Activated CD8-positive, alpha-beta memory T cell treated with anti-CD3 and anti-CD28 coated beads, Interleukin-2, amount 50 U/mL, for 24 hours (primary cell): ENCODE measurements at regions not wholly inside any gene's neighbourhood (a gene's known extent, or its start where the extent isn't known, plus 50 kb on each side); places are given as distances from the start of the nearest gene placed in this dataset.

Experiments used
- DNase-seq: peaks from one replicate; pipeline ENCODE4 v3.0.0-alpha.2; 2020; ENCODE audit errors: extremely low read depth

DNA sequence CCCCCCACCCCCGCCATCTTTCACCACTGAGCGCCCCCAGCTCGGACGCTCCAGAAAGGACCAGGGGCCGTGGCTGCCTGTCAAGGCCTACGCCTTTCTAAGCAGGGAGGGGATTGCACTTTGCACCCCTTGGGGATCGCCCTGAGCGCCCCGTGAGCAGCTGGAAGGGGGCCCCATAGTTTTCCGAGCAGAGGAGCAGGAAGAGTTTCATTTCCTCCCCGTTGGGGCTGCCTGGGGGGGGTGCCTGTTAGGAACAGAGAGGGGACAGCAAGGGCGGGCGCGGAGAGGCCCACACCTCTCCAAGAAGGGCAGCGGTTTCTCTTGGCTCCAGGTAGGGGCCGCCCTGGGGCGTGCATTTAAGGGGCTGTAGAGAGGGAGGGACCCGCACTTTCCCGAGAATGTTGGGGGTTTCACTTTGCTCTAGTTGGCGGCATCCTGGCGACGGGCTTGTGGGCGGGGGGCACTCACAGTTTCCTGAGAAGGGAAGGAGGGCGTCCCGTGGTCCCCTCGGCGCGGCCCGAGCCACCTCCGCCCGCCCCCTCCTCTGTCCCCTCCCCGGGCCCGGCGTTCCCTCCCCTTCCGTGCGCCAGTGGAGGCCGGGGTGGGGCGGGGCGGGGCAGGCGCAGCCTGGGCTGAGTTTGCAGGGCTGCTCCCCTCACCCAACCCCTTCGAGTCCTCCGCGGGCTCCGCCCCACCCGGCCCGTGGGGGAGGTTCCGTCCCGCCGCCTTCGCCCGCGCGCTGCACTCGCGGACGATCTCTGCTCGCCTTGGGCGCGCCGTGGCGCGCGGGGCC lies 82.3 kb upstream of the CD99 start:
- DNase-seq: peak; percentile 70

DNA sequence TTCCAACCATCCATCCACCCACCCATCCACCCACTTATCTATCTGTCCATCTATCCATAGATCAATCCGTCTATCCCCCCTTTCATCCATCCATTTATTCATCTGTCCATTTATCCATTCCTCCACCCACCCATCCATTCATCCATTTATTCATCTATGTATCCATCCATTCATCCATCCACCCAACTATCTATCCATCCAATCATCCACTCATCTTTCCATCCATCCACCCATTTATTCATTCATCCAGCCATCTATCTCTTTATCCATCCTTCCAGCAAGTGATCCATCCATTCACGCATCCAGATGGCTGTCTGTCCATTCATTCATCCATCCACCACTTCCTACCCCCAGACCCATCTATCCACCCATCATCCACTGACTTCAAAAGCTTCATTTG lies 84.0 kb upstream of the CD99 start:
- no peak for DNase-seq

DNA sequence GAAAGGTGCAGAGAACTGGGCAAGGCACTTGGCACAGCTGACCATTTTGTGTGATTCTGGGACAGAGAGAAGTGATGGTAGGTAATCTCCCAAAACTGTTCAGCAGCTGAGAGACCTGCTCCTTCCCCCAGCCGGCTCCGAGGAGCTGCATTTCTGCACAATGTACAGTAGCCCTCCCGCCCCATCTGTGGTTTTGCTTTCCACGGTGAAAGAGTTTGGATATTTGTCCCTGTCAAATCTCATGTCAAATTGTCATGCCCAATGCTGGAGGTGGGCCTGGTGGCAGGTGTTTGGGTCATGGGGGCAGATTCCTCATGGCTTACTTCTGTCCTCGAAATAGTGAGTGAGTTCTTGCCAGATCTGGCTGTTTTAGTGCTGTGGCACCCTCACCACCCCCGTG lies 90.5 kb upstream of the CD99 start:
- no peak for DNase-seq

DNA sequence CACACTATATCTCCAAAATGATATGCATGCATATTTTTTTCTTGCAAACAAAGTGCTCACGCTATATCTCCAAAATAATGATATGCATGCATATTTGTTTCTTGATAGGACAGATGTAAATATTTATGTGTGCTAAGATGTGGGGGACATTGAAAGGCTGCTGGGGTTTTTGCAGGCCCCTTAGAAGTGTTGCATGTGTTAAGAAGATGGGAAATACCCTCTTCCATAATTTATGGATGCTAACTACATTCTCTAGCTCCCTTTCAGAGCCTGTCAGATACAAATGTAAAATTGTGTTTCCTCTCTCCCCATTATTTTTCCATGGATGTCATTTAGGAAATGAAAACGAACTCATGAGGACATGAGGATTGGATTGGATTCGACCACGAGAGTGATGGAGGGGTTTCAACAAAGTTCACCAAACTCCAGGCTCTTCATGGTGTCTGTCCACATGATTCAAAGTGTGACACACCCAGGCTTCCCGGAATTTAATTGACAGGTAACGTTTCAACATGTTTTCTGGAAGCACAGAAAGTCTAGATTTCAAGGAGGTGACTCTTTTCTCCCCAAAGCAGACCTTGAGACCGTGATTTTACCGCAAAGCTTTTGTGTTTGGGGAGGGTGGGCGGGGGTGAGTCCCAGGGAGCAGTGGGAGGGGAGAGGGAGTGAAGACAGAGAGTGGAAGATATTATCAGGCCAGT lies 94.4 kb upstream of the CD99 start:
- no peak for DNase-seq

DNA sequence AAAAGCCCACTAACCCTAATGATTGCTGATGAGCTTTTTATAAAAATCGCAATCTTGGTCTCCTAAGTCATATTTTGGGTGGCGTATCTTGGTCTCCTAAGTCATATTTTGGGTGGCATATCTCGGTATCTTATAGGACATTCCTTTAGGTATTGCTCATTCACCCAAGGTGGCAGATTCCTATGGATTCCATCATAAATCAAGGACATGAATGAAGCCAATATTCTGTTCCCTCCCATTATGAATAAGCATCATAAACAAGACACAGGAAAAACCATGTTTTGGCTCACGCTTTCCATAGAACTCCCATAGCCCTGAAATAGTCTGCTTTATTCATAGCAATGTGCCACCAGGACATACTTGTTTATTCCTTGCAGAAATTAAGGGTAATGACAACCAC lies 95.0 kb upstream of the CD99 start:
- no peak for DNase-seq

DNA sequence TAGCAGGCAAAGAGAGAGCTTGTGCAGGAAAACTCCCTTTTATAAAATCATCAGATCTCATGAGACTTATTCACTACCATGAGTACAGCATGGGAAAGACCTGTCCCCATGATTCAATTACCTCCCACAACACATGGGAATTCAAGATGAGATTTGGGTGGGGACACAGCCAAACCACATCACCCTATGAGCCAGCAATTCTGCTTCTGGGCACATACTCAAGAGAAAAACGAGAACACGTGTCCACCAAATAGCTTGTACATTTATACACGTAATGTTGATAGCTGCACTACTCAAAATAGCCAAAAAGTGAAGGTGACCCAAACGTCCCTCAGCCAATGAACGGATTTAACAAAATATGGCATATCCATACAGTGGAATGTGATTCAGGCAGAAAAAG lies 94.5 kb upstream of the DHRSX start:
- no peak for DNase-seq

DNA sequence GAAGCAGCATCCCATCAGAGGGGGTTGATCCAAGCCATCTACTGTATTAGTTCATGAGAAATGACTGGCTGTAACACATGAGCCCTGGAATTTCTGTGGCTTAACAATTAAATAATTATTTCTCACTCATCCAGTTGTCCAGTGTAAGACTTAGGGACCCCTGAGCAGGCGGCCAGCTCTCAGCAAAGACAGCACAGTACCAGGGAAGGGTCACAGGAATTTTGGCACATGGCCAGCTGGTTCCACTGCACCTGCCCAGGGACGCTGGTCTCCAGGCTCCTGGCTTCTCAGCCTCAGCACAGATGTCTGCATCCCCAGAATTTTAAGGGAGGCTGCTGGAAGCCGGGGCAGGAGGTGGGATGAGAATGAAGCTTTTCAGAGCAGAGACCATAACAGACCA lies 93.7 kb upstream of the DHRSX start:
- DNase-seq: no peak

DNA sequence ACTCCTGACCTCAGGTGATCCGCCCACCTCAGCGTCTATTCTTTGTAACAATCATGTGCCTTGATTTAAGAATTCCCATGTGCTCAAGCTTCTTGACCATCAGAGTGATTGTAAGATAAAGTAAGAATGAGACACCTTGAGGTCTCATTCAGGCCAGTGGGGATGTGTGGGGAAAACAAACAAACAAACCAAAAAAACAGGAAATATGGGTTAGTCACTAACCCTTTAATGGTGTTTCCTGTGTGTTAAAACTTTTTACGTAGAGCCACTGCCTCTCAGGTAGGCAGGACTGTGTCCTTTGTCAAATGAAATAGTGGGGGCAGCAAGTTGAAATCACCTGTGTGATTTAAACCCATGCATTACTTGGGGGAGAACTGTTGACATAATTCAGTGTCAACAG lies 91.5 kb upstream of the DHRSX start:
- DNase-seq: no peak

DNA sequence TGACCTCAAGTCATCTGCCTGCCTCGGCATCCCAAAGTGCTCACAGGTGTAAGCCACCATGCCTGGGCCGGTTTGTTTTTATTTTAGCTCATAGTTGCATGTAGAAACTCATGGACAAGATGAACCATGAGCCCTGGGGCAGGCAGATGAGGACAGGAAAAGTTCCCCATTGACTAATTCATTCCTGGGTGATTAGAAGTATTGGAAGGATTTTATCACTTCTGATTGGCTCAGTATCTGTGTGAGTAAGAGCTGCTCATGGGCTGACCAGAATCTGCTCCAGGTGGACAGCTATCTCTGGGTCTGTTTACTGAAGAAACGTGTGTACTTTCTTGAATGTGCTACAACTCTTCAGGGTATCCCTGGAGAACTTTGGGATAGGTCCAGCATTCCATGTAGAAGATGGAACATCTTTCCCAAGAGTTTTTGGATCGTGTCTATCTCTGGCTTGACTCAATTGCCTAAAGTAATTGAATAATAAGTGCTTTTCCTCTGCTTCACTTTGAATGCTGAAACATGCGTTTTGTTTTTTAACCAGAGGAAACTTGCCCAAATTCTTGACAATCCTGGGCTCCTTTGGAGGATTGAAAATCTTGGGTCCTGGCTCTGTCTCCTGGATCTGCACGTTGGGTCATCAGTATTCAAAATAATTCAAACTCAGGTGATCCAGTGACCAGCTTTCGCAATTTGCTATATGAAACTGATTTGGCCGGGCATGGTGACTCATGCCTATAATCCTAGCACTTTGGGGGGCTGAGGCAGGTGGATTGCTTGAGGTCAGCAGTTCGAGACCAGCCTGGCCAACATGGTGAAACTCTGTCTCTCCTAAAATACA lies 88.6 kb upstream of the DHRSX start:
- DNase-seq: no peak

DNA sequence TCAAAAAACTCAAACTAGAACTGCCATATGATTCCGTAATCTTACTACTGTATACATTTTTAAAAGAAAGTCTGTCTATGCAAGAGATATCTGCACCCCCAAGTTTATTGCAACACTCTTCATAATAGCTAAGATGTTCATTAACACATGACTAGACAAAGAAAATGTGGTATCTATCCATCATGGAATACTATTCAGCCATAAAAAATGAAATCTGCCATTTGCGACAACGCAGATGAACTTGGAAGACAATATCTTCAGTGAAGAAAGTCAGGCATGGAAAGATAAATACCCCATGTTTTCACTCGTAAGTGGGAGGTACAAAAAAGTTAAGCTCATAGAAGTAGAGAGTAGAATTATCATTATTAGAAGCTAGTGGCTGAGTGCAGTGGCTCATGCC lies 87.3 kb upstream of the DHRSX start:
- DNase-seq: no peak

DNA sequence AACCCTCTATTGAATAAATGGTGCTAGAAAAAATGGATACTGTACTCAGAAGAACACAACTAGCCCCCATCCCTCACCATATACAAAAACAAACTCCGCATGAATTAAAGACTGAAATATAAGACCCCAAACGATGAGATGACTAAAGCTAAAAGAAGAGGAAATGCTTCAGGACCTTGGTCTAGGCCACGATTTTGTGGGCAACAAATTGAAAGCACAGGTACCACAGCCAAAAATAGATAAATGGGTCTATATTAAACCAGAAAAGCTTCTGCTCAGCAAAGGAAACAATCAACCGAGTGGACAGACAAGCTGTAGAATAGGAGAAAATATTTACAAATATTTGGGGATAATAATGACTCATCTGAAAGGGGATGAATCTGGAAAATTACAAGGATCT lies 86.4 kb upstream of the DHRSX start:
- DNase-seq: no peak

DNA sequence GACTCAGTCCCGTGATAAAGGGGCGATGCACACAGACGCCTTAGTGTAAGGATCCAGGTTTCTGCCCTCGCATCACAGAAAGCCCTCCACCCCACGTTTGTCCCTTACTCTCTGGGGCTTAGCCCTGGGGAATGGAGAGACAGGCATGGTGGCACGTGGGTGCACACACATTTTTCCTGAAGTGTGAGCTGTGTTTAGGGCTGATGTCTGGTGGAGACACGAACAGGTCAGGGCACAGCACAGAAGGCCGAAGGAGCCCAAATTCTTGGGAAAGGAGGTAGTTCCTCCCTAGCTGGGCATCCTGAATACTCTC lies 84.3 kb upstream of the DHRSX start:
- no peak for DNase-seq

DNA sequence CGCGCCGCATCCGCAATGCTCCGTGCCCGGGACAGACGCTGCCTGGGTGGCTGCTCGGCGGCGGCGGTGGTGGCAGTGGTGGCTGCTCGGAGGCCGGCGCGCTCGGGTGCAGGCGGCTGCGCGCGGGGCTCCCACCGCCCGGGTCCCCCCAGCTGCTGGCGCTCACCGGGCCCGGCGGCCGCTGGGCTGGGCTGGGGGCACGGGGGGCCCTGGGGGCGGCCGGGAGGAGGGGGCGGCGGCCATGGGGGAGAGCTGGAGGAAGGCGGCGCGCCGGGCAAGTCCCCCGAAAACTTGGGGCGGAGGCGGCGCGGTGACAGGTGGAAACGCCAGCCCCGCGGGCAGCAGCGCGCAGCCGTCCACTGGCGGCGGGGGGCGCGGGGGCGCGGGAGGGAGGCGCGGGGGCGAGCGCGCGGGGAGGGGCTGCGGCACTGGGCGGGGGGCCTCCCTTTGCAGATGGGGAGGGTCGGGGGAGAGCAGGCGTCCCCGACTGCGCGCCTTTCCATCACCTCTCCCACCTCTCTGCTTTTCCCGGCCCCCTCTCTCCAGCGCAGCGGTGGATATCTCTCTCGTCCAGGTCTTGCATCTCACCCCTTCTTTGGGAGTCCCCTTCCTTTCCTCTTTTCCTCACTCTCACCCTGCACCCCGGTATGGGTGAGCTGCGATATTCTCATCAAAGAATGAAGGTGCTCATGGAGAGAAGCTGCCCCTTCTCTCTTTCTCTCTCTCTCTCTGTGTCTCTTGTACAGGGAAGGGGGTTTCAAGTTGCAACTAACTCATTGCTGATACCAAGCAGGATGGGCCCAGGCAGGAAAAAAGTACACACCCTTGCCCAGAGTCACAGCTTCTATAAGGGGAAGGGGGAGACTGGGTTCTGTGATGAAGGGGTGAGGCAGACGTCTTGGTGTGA lies 83.7 kb upstream of the DHRSX start:
- no peak for DNase-seq

DNA sequence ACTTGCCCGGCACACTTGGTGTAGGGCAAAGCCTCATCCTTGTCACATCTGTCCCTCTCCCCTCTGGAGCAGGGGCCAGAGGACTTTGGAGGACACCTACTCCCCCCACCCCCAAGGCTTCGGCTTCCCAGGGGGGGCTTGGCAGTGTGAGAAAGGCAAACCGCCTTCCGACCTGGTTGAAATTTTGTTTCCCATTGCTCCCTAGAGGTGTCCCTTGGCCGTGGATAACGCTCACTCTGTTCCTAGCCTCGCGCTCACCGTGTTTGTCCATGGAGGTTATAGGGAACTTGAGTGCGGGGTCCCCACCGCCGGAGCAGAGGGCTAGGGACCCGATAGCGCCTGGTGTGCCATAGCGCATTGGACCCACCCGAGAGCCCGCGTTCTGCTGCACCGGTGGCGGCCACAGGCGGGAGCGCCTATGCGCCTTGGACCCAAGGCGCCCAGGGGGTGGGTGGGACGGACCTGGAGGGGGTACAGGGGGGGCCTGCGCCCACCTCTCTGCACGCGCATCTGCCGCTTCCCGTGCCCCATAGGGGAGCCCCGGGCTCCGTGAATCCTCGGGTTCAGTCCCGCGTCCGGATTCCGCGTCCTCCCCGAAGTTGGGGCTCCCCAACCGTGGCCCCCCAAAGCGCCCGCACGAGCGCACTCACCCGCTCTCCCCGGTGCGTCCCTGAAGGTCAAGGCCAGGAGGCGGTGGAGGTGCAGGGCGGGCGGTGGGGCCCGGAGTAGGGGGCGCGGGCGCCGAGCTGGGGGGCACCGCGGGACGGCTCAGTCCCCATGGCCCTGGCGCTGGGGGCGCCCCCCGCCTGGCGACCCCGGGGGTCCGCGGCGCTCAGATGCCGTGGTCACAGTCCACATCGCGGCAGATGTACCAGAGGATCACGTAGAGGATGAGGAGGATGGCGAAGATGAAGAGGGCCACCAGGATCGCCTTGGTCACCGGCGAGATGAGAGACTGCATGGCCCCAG lies 82.7 kb upstream of the DHRSX start:
- no peak for DNase-seq

DNA sequence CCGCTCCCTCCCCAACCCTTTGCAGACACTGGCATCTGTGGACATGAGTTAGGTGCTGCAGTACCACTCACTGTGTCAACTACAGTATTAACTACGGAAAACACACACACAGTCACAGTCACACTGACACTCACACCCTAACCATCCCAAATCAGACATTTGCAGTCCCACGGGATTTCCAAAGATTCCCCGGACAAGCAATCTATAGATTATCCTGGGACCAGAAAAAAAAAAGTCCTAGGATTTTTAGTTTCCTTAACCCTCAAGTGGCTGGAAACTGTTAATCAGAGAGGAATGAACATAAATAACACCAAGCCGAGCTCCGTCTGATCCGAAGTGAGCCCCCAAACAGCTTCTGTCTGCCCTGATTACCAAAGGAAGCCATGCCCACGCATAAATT lies 81.9 kb upstream of the DHRSX start:
- no peak for DNase-seq

DNA sequence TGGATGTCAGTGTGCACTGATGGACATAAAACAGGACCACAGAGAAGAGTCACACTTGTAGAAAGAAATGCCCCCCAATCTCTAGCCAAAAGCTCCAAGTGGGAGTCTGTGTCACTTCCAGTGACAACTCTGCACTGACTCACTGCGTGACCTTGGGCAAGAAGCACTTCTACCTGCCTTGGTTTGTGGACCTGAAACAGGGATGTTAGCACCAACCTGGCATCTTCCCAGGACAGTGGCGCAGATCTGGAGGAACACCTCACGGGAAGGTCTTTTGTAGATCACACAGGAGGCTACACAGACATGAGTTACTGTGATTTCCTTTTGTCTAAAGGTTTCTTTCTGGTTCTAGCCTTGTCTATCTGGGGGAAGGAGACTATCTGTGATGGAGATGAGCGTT lies 80.5 kb upstream of the DHRSX start:
- DNase-seq: no peak

DNA sequence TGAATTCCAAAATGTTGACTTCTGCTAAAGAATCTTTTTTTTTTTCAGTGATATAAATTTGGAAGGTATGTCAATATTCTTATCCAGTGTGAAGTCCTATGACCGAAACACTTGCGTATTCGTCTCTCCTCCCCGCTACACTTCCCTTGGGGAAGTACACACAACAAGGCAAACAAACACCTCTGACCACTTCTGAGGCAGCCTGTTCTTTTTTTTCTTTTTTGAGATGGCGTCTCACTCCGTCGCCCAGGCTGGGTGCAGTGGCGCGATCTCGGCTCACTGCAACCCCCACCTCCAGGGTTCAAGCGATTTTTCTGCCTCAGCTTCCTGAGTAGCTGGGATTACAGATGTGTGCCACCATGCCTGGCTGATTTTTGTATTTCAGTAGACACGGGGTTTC lies 78.1 kb upstream of the DHRSX start:
- DNase-seq: no peak

DNA sequence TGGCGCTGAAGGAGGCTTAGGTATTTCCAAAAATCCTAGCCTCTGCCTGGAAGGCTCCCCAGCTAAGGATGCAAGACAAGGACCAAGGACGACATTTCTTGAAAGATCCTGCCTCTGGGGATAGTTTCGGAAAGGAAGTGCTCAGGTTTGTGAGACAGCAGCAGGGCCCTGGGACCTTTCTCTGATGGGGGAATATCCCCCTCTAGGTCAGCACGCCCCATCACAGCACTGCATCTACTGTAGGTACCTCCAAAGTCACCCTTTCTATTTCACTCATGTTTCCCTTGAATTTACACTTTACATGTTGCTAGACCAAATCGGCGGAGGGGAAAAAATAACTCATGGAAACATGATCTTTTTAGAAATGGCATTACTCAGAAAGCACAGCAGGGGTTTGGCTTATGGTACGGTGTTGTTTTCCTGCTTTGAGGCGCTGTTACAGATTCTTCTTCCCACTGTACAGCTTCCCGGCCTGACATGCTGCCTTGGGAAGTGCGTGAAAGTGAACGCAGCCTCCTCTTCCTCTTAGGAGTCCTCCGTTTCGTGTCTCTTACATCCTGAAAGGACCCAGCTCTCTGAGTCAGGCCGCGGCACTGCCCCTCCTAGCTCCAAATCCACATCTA lies 77.2 kb upstream of the DHRSX start:
- no peak for DNase-seq

DNA sequence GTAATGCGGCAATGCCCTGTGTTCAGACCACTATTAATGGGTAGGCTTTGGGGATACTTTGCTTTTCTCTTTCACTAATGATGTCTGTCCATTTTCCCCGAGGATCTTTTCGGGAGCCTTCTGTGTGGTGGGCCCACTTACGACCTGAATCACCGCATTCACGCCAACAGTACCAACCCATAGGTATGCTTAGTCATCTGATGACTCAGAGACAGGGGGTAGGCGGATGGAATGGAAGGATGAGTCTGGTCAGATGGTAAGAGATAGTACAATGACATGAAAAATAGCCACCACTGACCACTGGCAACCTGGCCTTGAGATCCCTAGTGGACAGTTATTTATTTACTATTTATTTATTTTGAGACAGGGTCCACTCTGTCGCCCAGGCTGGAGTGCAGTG lies 76.0 kb upstream of the DHRSX start:
- no peak for DNase-seq

DNA sequence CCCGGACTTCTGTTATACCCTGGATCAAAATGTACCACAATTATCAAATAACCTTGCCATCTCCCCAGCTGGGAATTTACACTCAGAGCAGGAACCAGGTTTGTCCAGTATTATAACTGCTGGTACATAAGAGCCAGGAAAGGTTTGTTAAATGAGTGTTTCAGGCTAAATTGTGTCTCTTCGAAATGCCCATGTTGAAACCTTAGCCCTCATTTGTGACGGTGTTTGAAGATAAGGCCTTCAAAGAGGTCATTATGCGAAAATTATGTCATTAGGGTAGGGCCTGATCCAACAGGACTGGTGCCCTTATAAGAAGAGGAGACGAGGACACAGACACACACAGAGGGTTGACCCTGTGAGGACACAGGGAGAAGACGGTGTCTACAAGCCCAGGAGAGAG lies 73.5 kb upstream of the DHRSX start:
- no peak for DNase-seq
